Mesodermal cell (in vitro differentiated cells): ENCODE measurements at regions not wholly inside any gene's neighbourhood (a gene's known extent, or its start where the extent isn't known, plus 50 kb on each side); places are given as distances from the start of the nearest gene placed in this dataset.

Experiments used
- H3K27ac ChIP-seq: 2 replicates; pipeline ENCODE4 v1.7.0; 2013; ENCODE audit warnings: mild to moderate bottlenecking, low read depth, low read length, moderate library complexity; ENCODE audit not compliant: severe bottlenecking
- H3K36me3 ChIP-seq: 2 replicates; pipeline ENCODE4 v1.7.1; 2013; ENCODE audit warnings: mild to moderate bottlenecking, low read length, moderate library complexity; ENCODE audit not compliant: control insufficient read depth, insufficient read depth
- H3K4me1 ChIP-seq: one replicate; pipeline ENCODE4 v1.7.1; 2013; ENCODE audit warnings: mild to moderate bottlenecking, low read length; ENCODE audit not compliant: insufficient read depth, control insufficient read depth, poor library complexity, severe bottlenecking
- H3K4me3 ChIP-seq: 2 replicates; pipeline ENCODE4 v1.7.0; 2013; ENCODE audit warnings: low read length, control low read depth, mild to moderate bottlenecking; ENCODE audit not compliant: insufficient read depth, poor library complexity, severe bottlenecking; ENCODE audit errors: extremely low read depth
- H3K9me3 ChIP-seq: 2 replicates; pipeline ENCODE4 v1.7.1; 2013; ENCODE audit warnings: mild to moderate bottlenecking, low read length, moderate library complexity; ENCODE audit not compliant: control insufficient read depth
- WGBS, 2 experiments: methylation state at CpG; one replicate each; pipeline ENCODE4 v1.1.5; 2013; ENCODE audit warnings: missing lambda C conversion rate in 2 of 2; ENCODE audit not compliant: insufficient coverage in 2 of 2; 5-methylcytosine and 5-hydroxymethylcytosine counted together

- WGBS, 2 experiments = 84 to 100% methylated on average over 2 to 3 of the region's 3 CpGs
Measured at GRCh38 chrX:116873671-116874070, 410.9 kb upstream of the CT83 start.

GRCh38 chrX:116872931-116873330, 410.2 kb upstream of the CT83 start:
- WGBS, 2 experiments = no CpG with 5 or more reads among the region's 1 CpG
- no peak overlapping the region for H3K27ac ChIP-seq

More at GRCh38 chrX:116873671-116874070, 410.9 kb upstream of the CT83 start:
- H3K27ac ChIP-seq = peak overlapping the region; percentile 29
- H3K36me3 ChIP-seq = no peaks in the 10 kb centered on the region
- no peaks in the 10 kb centered on the region for H3K9me3 ChIP-seq
- H3K4me1 ChIP-seq = no peaks in the 10 kb centered on the region
- no peak overlapping the region for H3K4me3 ChIP-seq

GRCh38 chrX:116863029-116863428, 400.3 kb upstream of the CT83 start:
- no peak overlapping the region for H3K27ac ChIP-seq
- WGBS, 2 experiments = no CpG with 5 or more reads among the region's 4 CpGs
- H3K4me1 ChIP-seq = no peaks in the 10 kb centered on the region
- no peaks in the 10 kb centered on the region for H3K36me3 ChIP-seq
- no peaks in the 10 kb centered on the region for H3K9me3 ChIP-seq
- no peak overlapping the region for H3K4me3 ChIP-seq

More at GRCh38 chrX:116872931-116873330, 410.2 kb upstream of the CT83 start:
- H3K4me1 ChIP-seq = no peaks in the 10 kb centered on the region
- H3K9me3 ChIP-seq = no peaks in the 10 kb centered on the region
- H3K4me3 ChIP-seq = no peak overlapping the region
- H3K36me3 ChIP-seq = no peaks in the 10 kb centered on the region

GRCh38 chrX:116862340-116862739, 399.6 kb upstream of the CT83 start:
- no peak overlapping the region for H3K27ac ChIP-seq
- H3K9me3 ChIP-seq = no peaks in the 10 kb centered on the region
- WGBS, 2 experiments = 100% methylated on average over 1 of the region's 1 CpG; no CpG with 5 or more reads in 1 of the 2 experiments

GRCh38 chrX:116841290-116841689, 378.5 kb upstream of the CT83 start:
- no peaks in the 10 kb centered on the region for H3K9me3 ChIP-seq
- H3K4me3 ChIP-seq = no peak overlapping the region
- no peaks in the 10 kb centered on the region for H3K4me1 ChIP-seq
- H3K27ac ChIP-seq = no peak overlapping the region
- WGBS, 2 experiments = no CpG with 5 or more reads among the region's 3 CpGs
- H3K36me3 ChIP-seq = no peaks in the 10 kb centered on the region

More at GRCh38 chrX:116862340-116862739, 399.6 kb upstream of the CT83 start:
- Histone ChIP-seq H3K4me1 (no peaks in the 10 kb centered on the region), H3K36me3 (no peaks in the 10 kb centered on the region), H3K4me3 (no peak overlapping the region)

GRCh38 chrX:116827063-116827462, 364.3 kb upstream of the CT83 start:
- Histone ChIP-seq H3K27ac (no peak overlapping the region), H3K4me3 (no peak overlapping the region), H3K4me1 (no peaks in the 10 kb centered on the region), H3K36me3 (no peaks in the 10 kb centered on the region), H3K9me3 (no peaks in the 10 kb centered on the region)
- WGBS, 2 experiments = no CpG with 5 or more reads among the region's 4 CpGs

GRCh38 chrX:116824785-116825184, 362.0 kb upstream of the CT83 start:
- H3K27ac ChIP-seq = no peak overlapping the region

GRCh38 chrX:116823677-116824076, 360.9 kb upstream of the CT83 start:
- Histone ChIP-seq H3K27ac (no peak overlapping the region), H3K4me1 (no peaks in the 10 kb centered on the region), H3K9me3 (no peaks in the 10 kb centered on the region), H3K4me3 (no peak overlapping the region), H3K36me3 (no peaks in the 10 kb centered on the region)
- no CpG with 5 or more reads among the region's 2 CpGs for WGBS, 2 experiments

More at GRCh38 chrX:116824785-116825184, 362.0 kb upstream of the CT83 start:
- WGBS, 2 experiments = no CpG with 5 or more reads among the region's 1 CpG
- Histone ChIP-seq H3K9me3 (no peaks in the 10 kb centered on the region), H3K36me3 (no peaks in the 10 kb centered on the region), H3K4me1 (no peaks in the 10 kb centered on the region), H3K4me3 (no peak overlapping the region)

GRCh38 chrX:116806288-116806802, 343.6 kb upstream of the CT83 start:
- Histone ChIP-seq H3K27ac (no peak overlapping the region), H3K36me3 (no peaks in the 10 kb centered on the region), H3K4me1 (peaks cover 3% of the 10 kb centered on the region), H3K4me3 (no peak overlapping the region), H3K9me3 (no peaks in the 10 kb centered on the region)
- WGBS, 2 experiments = no CpG with 5 or more reads among the region's 1 CpG

- no peak overlapping the region for H3K27ac ChIP-seq
Measured at GRCh38 chrX:116801943-116802342, 339.2 kb upstream of the CT83 start.

GRCh38 chrX:116781926-116782325, 319.1 kb upstream of the CT83 start:
- H3K36me3 ChIP-seq = no peaks in the 10 kb centered on the region
- no peaks in the 10 kb centered on the region for H3K4me1 ChIP-seq
- H3K27ac ChIP-seq = no peak overlapping the region
- WGBS, 2 experiments = 100% methylated on average over 1 of the region's 4 CpGs; no CpG with 5 or more reads in 1 of the 2 experiments
- no peaks in the 10 kb centered on the region for H3K9me3 ChIP-seq
- H3K4me3 ChIP-seq = no peak overlapping the region

More at GRCh38 chrX:116801943-116802342, 339.2 kb upstream of the CT83 start:
- H3K4me3 ChIP-seq = no peak overlapping the region
- H3K4me1 ChIP-seq = no peaks in the 10 kb centered on the region
- H3K36me3 ChIP-seq = no peaks in the 10 kb centered on the region
- no peaks in the 10 kb centered on the region for H3K9me3 ChIP-seq
